Temporal lobe (tissue), 1 donor: ENCODE measurements at regions not wholly inside any gene's neighbourhood (a gene's known extent, or its start where the extent isn't known, plus 50 kb on each side); places are given as distances from the start of the nearest gene placed in this dataset. TPM values are rescaled to one million over a fixed set of nuclear protein-coding genes. Genes with fewer than 3 reads are reported as not detected.

Experiments used
- small RNA-seq: library from RNA; depleted of rRNA; stranded (forward); fragments of <200 nt; gene quantifications from one replicate; pipeline ENCODE3, GENCODE V24; 2014; ENCODE audit warnings: low replicate concordance

Small RNA genes lying in the stretch of these regions (small RNA-seq; reads per million reads assigned to genes)
- gene AC078918.1 (not detected), gene MIR4445 (not detected), gene RF00019 (not detected), gene RNU6ATAC15P (not detected)
